Suppressor macrophage treated with lipopolysaccharide for 4 hours (primary cell): ENCODE measurements at regions not wholly inside any gene's neighbourhood (a gene's known extent, or its start where the extent isn't known, plus 50 kb on each side); places are given as distances from the start of the nearest gene placed in this dataset.

ENCODE experiments used
- DNase-seq: peaks from one replicate; pipeline ENCODE4 v3.0.0-alpha.2; 2020

DNA sequence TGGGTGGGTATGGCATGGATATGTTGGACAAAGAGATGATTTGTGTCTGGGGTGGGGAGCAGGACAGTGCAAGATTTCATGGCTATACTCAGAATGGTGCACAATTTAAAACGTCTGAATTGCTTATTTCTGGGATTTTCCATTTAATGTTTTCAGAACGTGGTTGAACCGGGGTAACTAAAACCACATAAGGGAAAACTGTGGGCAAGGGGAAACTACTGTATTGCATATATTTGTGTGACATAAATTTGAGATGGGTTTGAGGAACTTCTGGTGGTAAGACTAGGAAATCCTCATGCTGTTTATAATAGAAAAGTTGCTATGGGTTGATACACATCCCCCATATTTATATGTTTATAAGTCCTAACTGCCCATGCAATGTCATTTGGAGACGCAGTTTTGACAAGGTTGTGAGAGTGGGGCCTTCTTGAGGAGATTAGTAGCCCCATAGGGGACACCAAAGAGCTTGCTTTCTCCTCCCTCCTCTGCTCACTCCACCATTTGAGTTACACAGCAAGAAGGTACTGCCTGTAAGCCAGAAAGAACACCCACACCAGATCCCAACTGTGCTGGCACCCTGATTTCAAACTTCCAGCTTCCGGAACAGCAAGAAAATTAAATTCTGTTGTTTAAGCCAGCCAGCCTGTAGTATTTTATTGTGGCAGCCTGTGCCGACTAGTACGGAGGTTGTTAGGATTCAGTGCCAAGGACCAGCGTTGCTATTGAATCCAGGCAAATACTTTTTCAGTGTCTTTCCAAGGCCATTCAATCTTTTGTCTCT lies 2118.9 kb downstream of the MAT2B start:
- DNase-seq = peak; percentile 63

DNA sequence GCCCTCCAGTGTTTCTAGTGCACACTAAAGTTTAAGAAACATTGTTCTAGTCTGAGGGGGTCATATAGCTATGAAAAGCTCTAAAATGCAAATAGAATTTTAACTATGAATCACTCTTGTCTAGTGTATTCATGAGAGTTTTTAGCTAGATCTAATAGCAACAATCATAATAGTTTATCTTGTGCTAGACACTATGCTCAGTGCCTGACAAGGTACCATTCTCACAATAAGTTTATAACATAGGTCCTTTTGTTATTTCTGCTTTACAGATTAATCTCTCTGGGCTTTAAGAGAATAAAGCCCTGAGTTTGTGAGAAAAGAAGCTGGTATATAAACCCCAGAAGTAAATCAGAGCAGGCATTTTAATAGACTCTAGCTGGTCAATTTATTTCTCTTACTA lies 2120.7 kb downstream of the MAT2B start:
- no peak for DNase-seq

DNA sequence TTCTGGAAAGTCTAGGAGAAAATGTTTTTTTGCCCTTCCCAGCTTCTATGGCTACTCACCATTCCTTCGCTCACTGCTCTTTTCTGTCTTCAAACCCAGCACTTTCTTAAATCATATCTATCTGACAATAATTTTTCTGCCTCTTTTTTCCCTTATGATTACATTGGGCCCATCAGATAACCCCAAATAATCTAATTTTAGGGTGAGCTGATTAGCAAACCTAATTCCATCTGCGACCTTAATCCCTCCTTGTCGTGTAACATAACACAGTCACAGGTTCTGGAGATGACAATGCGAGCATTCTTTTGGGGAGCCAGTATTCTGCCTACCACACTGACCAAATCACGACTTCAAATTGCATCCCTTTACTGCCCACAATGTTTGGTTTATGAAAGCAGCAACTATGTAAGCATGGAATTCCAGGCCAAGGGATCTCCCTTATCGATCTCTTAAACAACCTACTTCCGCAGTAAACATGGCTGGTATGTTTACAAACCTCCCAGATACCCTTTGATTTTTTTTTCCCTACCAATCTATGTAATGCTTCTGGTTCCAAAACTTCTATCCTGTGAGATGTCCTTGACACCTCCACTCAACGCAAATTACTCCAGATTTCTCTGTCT lies 2122.2 kb downstream of the MAT2B start:
- DNase-seq = no peak

DNA sequence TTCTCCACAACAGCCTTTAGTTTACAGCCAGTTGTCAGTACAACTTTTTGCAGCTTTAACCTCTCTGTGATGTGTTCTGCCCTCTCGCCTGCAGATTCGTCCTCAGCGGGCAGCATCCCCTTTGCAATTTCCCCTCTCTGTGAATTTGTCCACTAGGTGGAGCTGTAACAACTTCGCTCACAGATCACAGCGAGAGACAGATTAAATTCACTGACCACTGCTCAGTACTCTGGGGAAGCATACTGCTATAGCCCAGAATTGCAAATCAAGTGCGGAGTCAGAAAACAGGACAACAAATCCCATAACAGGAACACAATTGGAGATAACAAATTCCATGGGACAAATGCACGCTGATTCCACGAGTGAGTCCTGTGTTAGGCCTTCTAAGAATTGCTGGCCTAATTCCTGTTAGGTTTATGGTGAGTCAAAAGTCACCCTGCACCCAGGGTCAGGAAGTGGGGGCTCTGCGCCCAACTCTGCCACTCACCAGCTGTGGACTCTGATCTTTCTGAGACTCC lies 2124.9 kb downstream of the MAT2B start:
- DNase-seq = peak; percentile 65

DNA sequence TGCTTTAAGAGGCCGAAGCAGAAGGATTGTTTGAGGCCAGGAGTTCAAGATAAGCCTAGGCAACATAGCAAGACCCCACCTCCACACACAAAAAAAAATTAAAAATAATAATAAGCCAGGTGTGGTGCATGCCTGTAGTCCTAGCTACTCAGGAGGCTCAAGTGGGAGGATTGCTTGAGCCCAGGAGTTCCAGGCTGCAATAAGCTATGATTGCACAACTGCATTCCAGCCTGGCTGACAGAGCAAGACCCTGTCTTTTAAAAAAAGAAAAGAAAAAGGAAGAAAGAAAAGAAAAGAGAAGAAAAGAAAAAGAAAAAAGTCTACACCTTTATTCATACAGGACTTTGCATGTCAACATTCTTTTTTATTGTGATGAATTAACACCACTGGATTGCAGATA lies 2125.8 kb downstream of the MAT2B start:
- no peak for DNase-seq

DNA sequence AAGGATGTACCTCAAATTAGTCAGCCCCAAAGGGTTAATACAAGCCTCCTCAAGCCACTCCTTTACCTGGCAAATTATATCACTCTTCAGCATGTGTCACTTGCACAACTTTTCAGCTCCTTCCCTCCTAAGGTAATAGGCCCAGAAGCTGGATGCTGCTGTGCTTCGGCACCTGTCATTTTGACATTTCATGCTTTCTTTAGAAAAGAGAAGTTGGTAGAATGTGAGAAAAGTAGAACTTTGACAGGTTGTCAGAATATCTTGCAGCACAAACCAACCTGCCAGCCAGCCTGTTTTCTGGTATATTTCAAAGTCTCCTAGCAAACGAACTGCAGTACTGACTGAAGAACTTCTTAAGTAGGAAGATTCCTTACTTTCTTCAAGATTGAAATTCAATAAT lies 2136.9 kb downstream of the MAT2B start:
- no peak for DNase-seq

DNA sequence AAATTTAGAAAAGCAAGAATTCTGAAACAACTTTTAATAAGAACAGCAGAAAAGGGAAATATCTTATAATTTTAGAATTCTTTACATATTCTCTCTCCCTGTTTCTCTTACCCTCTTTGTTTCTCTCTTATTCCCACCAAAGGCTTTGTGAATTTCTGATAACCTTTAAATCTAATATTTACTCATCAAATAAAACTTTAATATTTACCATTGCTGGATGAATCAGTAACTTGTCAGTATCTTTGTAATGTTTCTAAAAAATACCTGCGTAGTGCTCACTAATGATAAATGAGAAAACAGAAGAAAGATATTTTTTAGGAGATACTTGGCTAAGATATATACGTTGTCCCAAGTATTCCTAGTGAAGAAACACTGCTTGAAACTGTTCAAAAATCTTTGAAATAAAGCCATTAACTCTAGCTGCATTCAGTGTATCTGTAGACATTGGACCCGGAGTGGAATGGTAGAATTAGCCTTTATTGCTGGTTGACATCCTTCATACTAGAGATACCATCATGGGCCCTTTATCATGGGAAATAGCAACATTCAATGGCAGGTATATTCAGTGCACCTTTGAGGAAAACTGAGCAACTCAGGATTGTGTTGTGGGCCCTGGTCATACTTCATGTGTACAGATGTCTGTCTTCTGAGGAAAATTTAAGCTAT lies 2160.4 kb downstream of the MAT2B start:
- DNase-seq = no peak

DNA sequence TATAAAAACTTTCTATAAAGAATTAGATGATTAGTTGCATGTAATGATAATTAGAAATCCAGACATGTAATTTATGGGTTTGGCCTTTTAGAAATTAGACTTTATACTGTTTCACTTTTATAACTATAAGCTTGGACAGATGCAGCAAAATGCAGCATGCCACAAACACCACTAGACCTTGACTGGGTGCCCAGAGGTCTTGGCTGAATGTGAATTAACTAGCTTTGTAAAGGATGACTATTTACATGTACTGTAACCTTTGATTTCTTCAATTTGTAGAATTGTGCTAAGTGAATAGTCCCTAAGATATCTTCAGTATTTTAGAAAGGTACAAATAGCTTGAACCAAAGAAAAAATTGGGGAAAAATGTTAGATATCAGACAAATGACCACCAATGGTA lies 2168.1 kb downstream of the MAT2B start:
- no peak for DNase-seq

DNA sequence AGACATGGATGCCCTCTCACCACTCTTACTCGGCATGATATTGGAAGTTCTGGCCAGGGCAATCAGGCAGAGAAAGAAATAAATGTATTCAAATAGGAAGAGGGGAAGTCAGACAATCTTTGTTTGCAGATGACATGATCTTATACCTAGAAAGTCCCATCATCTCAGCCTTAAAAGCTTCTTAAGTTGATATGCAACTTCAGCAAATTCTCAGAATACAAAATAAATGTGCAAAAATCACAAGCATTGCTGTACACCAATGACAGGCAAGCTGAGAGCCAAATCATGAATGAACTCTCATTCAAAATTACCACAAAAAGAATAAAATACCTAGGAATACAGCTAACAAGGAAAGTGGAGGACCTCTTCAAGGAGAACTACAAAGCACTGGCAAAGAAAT lies 2190.4 kb downstream of the MAT2B start:
- no peak for DNase-seq

DNA sequence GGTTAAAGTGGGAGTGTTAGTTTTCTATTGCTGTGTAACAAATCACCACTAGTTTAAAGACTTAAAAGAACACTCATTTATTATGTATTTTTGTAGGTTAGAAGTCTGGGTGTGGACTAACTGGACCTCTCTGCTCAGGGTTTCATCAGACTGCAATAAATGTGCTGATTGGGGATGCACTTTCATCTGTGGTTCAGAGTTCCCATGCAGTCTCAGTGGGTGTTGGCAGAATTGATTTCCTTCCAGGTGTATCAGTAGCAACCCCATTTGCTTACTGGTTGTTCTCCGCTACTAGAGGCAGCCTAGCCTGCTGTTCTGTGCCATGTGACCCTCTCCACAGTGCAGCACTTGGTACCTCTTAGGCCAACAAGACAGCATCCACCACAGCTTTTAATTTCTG lies 2200.5 kb downstream of the MAT2B start:
- no peak for DNase-seq

DNA sequence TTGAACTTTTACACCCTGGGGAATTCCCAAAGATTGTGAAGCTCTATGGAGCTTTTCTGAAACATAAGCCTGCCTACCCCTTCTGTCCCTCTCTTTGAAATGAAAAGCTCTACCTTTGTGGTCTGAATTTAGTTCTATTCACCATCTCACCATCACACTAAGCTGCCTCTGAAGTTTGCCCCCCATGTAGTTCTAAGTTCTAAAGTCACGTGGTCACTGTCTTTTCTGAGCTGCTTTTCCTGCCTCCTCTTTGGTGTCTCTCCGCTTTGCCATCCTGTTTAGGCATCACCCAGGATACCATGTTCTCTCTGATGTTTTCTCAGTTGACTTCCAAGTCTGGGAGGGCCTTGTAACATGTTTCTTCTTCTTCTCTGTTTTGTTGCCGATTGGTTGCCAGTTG lies 2206.6 kb downstream of the MAT2B start:
- DNase-seq = no peak

DNA sequence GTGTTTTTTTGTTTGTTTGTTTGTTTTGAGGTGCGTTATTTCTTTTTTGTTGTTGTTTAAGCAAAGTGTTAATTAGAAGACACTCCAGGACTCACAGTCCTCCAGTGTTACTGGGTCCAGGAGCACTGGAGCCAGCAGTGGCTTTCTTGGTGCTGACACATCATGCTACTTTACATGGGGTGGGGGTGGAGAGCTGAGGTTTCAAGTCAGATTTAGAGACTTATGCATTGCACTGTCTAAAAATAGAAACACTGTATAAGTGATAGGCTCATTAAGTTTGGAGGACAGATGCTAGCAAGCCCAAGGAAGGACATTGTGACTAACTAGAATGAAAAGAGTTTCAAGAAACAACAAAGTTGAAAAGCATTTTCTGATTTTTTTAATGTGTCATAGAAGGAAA lies 2209.2 kb downstream of the MAT2B start:
- DNase-seq = no peak

DNA sequence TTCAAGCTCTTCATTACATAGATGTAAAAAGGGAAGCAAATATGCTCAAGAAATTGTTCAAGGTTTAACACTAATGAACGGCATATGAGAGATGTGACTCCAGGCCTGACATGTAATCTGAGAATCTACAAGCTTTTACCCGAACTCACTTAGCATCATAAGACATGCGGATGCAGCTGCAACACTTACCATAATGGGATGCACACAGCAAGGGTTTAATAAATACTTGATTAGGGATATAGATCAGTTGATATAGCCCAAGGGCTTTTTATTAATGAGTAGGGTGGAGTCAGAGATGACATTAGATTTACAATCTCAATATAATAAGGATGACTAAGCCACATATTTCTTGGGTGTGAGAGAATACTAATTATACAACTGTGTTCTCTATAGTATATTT lies 2215.5 kb downstream of the MAT2B start:
- no peak for DNase-seq

DNA sequence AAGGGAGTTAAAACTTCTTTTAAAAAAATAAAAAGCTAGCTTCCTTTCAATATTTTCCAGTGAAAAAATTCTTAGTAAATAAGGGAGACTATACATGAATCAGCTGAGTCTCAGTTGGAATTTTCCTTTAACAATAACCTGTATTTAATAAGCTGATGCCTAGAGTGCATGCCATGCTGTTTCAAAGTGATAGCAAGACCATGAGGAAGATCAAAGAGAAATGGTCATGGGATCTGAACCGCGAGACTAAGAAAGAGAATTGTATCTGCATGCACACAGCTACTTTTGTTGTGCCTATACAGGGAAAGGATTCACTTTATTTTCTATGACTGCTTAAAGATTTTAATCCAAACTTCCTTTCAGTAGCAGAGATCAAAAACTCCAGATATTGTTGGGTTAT lies 2217.0 kb downstream of the MAT2B start:
- DNase-seq = no peak

DNA sequence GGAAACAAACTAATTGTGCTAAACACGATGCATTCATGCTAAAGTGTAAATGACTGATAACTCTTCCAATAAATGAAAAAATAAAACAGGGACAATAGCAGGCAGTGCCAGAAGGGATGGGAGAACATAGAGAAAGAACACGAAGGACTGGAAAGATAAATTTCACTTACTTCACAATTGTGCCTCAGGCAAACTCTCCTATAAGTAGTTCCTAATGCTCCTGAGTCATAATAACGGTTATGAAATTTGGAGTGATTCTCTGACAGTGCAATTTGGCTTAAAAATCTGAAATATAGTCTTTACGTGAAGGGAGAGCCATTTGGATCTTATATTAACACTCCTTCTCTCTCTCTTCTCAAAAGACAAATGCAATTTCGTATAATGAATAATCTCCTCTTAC lies 2218.5 kb downstream of the MAT2B start:
- no peak for DNase-seq

DNA sequence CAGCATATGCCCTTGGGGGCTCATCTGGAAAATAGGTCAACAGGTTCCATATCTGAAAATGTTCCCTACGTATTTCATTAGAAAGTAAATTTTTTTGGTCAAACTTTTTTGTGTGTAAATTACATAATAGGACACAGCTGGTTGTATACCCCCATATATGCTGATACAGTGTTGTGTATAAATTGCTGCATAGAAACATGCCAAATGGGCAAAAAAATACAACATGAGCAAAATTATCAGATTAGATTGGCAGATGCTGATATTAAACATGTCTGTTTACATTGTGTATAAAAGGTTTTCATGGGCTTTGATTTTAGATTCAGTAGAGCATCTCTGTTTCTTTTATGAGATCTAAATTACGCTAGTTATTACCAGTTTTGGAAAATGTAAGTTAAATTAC lies 2223.0 kb downstream of the MAT2B start:
- DNase-seq = no peak

DNA sequence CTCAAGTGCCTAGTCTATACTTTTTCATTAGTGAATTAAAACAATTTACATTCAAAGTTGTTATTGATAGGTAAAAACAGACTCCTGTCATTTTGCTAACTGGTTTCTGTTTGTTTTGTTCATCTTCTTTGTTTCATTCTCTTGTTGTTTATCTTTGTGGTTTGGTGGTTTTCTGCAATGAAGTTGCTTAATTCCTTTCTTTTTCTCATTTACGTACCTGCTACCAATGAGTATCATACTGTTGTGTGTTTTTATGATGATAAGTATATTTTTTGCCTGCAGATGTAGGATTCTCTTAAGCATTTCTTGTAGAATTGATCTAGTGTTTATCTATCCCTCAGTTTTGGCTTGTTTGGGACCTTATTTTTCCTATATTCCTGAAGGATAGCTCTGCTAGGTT lies 2230.0 kb downstream of the MAT2B start:
- no peak for DNase-seq

DNA sequence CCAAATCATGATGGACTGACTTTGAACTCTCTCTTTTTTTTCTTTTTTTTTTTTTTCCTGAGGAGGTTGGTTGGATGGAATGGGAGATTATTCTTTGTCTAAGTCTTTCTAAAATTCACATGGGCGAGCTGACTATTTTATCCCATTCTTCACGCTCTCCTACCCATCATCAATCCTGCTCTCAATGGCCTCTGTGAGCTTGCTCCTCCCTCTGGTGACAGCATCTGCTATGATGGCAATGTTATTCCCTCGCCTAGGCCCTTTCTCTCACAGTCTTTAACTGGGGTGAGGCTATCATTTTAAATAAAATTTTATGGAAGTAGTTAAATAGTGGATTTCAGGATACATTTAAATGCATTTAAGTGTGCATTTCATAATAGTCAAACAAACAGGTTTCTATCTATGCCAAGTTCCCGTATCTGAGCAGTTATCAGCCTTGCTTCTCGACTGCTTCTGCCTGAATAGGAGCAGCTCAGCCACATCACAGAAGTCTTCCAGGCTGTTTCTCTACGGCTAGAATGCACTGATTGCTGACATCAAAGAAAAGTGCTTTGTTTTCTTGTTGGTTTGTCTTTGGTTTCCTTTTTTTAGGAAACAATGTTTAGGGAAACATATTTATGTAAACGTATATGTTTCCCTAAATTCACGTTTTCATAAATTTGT lies 2233.8 kb downstream of the MAT2B start:
- DNase-seq = no peak

DNA sequence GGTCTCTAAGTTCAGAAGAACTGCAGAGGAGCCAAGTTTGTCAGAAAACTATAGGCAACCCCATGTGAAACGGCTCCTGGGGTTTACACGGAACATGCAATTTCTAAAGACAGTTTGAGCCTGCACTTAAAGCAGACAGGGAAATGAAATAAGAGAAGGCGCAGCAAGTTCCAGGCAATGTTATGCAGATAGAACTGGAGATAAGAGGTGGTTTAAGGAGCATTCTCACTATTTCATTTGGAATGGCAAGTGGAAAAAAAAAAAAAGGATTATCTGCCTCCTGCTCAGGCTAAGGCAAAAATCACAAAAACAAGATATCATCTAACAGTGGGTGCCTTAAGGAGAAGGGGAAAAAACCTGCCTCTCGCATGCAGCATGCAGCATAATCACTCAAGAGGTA lies 2252.4 kb downstream of the MAT2B start:
- DNase-seq = no peak

DNA sequence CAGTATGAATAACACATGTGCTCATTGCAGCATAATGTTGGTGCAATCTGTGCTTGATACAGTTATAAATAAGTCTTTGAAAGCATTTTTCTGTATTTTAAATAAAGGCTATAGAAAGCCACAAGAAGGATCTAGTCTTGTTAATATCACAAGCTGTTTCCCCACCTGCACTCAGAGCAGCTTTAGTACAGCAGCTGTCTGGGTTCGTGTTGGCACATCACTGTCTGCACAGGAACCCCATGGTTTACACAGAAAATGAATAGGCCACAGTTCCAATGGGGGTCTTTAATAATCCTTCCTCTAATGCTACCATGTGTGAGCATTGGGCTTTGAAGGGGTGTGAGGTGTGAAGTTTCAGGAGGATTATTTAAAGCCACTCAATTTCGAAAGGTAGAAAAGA lies 2269.7 kb downstream of the MAT2B start:
- DNase-seq = no peak

DNA sequence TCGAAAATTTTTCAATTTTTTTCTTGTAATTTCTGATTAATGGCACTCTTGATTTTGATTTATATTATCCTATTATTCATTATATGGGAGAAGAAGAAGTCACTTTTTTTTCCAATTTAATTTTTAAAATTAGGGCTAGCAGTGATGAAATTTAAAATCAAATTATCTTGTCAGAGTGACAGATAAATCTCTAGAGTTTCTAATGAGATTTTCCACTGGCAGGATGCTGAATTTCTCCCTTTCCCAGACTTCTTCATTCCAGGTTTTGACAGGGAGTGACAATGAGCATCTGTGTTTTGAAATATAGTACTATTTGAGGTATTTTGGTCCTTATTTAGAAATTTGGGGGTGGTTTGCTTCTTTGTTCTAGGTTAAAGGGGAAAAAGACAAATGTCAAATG lies 2274.1 kb downstream of the MAT2B start:
- DNase-seq = no peak

DNA sequence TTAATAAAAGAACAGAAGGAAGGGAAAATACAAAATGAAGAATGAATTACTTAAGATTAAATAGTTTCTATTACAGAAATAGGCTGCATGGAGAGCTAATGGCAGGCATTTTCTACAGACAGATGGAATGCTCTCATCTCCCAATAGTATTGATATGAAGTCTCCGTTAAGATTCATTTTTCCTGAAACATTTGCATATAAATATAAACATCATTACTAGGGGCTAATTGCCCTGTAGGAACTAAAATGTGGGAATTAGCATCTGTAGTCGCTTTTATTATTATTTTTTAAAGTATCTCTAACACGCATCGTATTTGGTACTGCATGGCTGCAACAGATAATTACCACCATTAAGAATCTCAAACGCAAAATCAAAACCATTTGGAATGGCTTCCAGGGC lies 2275.5 kb downstream of the MAT2B start:
- DNase-seq = no peak

DNA sequence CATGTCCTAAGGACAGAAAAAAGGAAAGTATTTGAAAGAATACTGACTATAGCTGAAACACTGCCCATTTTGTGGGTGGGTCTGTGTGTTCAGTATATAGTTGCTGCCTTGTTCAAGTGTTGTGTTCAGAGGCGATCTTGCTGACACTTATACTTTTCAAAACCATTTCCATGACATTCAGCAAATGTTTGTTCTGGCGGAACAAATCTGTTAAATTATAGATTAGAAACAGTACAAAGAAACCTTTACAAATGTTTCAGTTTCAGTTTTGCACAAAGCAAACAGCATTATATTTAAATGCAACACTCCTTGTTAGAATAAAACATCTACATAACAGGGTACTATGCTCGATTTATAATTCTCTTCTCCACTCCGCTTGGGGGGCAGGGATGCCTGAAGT lies 2276.3 kb downstream of the MAT2B start:
- no peak for DNase-seq

DNA sequence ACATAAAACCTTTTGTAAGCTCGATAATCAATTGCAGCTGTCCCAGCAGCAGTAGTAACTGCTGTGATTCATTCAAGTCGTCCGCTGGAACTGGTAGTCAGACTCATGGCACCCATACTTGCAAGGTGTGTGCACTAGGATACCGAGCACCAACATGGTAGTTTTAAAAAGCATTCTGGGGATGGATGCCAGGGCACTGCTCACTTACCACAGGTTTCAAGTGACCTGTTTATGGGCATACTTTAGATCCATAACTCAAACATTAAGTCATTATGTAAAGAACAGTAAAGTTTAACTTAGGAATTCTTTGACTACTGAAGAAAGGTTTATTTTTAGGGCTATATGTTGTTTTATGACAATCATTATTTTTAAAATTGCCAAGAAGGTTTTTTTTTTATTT lies 2277.6 kb downstream of the MAT2B start:
- no peak for DNase-seq
